Lower lobe of right lung (tissue), 2 donors: ENCODE measurements at regions not wholly inside any gene's neighbourhood (a gene's known extent, or its start where the extent isn't known, plus 50 kb on each side); places are given as distances from the start of the nearest gene placed in this dataset.

ENCODE experiments used
- ATAC-seq, 2 donors: fragments of 200-7000 bp; cut with Tn5 transposase; one replicate each; pipeline ENCODE4 v1.9.1; 2020 to 2022; ENCODE audit warnings: mild to moderate bottlenecking in 2 of 2, moderate library complexity in 2 of 2
- DNase-seq: peaks from one replicate; pipeline ENCODE4 v3.0.0-alpha.2; 2020
- H3K27ac ChIP-seq: fragments of 200-600 bp; one replicate; pipeline ENCODE4 v1.8.0; 2022
- H3K27me3 ChIP-seq: fragments of 200-600 bp; one replicate; pipeline ENCODE4 v1.8.0; 2022; ENCODE audit warnings: low read depth
- H3K36me3 ChIP-seq: fragments of 200-600 bp; one replicate; pipeline ENCODE4 v1.8.0; 2022; ENCODE audit warnings: mild to moderate bottlenecking
- H3K4me1 ChIP-seq: fragments of 200-600 bp; one replicate; pipeline ENCODE4 v1.8.0; 2022
- H3K4me3 ChIP-seq: fragments of 200-600 bp; one replicate; pipeline ENCODE4 v1.8.0; 2022; ENCODE audit warnings: mild to moderate bottlenecking
- H3K9me3 ChIP-seq: fragments of 200-600 bp; one replicate; pipeline ENCODE4 v1.8.0; 2022
- intact Hi-C: fragments of 100-400 bp; cut with DNase I; formaldehyde crosslinking; loops from one replicate; pipeline ENCODE4 v1.11.0; 2022
- TF ChIP-seq, protein P1 (sequence below): fragments of 200-600 bp; IDR thresholded peaks from one replicate; pipeline ENCODE4 v1.8.0; 2022; ENCODE audit warnings: antibody characterized with exemption, mild to moderate bottlenecking
- donor health status: DM: no; HTN: yes; CAD: no; lungs with severe emphysema.

DNA sequence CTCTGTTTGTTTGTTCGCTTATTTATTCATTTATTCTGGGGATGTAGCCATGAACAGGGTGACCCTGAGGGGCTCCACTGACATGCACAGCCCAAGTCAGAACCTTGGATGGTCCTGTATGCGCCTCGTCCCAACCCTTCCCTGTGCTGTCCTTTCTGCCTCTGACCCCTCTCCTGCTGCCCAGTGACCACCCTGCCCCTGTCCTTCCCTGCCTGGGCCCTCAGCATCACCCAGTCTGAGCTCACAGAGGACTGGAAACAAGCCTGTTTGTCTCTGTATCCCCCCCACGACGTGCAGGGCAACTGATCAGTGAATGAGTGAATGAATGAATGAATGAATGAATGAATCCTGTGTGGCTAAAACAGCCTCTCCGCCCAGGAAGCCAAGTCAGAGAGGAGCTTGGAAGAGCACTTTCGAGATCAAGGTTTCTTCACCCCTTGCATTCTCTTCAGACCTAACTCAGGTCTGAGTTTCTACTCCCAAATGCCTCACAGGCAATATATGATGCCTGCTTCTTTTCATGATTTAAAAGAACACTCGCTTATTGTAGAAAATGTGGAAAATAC is 157.7 kb downstream of the SMAD6 start:
- ATAC-seq (no peak), DNase-seq (no peak)
- Histone ChIP-seq H3K4me3 (no peak overlapping the region), H3K9me3 (no peaks in the 10 kb centered on the region), H3K27ac (no peak overlapping the region), H3K36me3 (no peaks in the 10 kb centered on the region), H3K27me3 (no peaks in the 10 kb centered on the region), H3K4me1 (peaks cover 5% of the 10 kb centered on the region)
- intact Hi-C loops = loop anchor here (10.0 kb wide), 1 partner anchor 65 kb away; no protein-coding TSS in a partner anchor
- TF ChIP-seq, protein P1, sequence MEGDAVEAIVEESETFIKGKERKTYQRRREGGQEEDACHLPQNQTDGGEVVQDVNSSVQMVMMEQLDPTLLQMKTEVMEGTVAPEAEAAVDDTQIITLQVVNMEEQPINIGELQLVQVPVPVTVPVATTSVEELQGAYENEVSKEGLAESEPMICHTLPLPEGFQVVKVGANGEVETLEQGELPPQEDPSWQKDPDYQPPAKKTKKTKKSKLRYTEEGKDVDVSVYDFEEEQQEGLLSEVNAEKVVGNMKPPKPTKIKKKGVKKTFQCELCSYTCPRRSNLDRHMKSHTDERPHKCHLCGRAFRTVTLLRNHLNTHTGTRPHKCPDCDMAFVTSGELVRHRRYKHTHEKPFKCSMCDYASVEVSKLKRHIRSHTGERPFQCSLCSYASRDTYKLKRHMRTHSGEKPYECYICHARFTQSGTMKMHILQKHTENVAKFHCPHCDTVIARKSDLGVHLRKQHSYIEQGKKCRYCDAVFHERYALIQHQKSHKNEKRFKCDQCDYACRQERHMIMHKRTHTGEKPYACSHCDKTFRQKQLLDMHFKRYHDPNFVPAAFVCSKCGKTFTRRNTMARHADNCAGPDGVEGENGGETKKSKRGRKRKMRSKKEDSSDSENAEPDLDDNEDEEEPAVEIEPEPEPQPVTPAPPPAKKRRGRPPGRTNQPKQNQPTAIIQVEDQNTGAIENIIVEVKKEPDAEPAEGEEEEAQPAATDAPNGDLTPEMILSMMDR = no peak

DNA sequence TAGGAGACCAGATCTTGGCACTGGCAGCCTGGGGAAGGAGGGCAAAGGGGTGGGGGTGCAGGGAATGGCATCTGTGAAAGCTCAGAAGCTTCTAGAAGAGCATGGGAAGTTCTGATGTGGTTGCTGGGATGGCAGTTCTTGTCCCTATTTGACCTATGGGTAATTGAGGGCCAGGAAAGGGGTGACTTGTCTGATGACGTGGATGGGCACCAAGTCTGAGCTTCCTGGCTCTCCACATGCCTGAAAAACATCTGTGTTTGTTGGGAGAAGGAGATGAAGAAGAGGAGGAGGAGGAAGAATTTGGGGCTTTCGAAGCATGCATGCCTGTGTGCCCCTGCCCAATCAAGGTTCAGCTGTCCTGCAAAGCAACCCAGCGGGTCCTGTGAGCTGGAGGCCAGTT is 158.8 kb downstream of the SMAD6 start:
- no peaks in the 10 kb centered on the region for H3K36me3 ChIP-seq
- no peak overlapping the region for H3K27ac ChIP-seq
- no peaks in the 10 kb centered on the region for H3K9me3 ChIP-seq
- TF ChIP-seq, protein P1 = no peak
- H3K27me3 ChIP-seq = no peaks in the 10 kb centered on the region
- DNase-seq (no peak), ATAC-seq (no peak)
- H3K4me3 ChIP-seq = no peak overlapping the region
- H3K4me1 ChIP-seq = peaks cover 8% of the 10 kb centered on the region
- intact Hi-C loops = no loop called here

DNA sequence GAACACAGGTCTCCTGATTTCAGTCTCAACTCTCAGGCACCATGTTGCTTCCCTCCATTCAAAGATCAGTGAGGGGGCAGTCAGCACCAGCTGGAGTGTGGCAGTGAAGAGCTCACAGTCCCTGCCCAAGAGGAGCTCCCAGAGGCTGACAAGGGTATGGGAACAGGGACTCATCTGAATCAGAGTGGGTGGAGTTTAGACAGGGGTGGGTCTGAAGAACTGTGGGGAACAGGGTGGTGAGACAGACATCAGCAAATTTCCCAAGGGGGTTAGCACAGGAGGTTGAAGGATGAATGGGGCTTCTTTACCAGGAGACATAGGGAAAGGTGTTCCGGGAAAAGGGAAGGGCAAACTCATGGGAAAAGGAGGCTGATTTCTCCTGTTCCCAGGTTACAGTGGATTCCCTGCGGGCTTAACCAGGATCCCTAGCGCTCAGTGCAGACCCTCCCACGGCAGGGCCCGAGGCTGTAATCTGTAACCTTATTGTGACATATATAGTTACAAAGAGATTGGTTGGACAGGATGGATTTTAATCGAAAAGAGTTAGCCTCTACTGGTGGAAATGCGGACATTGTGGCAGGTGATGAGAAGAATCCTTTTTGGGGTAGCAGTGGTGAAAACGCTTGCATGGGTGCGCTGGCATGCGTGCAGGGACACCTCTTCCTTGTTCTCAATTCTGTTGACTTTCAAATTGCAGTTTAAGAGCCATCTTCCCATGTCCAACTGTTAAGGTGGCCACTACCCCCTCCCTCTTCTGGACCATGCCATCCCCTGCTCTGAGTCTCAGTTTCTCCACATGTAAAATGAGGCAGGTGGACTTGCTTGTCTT is 160.3 kb downstream of the SMAD6 start:
- Histone ChIP-seq H3K27me3 (no peaks in the 10 kb centered on the region), H3K27ac (no peak overlapping the region), H3K9me3 (no peaks in the 10 kb centered on the region), H3K4me1 (peaks cover 10% of the 10 kb centered on the region), H3K36me3 (no peaks in the 10 kb centered on the region), H3K4me3 (no peak overlapping the region)
- ATAC-seq (no peak), DNase-seq (no peak)
- TF ChIP-seq, protein P1 = no peak
- intact Hi-C loops = no loop called here

DNA sequence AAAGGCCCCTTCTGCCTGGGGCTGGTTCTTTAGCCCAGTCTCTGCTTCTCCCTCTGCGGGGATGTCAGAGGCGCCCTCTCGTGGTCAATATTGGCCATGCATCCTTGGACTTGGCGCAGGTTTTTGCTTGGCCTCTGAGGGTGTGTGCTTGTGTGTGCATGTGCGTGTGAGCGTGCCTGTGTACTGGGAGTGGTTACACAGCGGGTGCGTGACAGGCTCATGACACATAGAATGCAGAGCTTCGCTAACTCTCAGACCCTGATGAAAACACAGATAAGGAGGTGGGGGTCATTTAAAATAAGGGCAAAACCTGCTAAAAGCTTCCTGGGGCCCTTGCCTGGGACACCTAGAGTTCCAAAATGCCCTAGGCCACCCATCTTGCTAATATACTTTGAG is 160.9 kb downstream of the SMAD6 start:
- Histone ChIP-seq H3K4me1 (peaks cover 10% of the 10 kb centered on the region), H3K36me3 (no peaks in the 10 kb centered on the region), H3K27me3 (no peaks in the 10 kb centered on the region), H3K4me3 (no peak overlapping the region), H3K27ac (no peak overlapping the region), H3K9me3 (no peaks in the 10 kb centered on the region)
- TF ChIP-seq, protein P1 = peak; percentile 94
- ATAC-seq (peak; percentile 89), DNase-seq (peak; percentile 82)
- intact Hi-C loops = no loop called here

DNA sequence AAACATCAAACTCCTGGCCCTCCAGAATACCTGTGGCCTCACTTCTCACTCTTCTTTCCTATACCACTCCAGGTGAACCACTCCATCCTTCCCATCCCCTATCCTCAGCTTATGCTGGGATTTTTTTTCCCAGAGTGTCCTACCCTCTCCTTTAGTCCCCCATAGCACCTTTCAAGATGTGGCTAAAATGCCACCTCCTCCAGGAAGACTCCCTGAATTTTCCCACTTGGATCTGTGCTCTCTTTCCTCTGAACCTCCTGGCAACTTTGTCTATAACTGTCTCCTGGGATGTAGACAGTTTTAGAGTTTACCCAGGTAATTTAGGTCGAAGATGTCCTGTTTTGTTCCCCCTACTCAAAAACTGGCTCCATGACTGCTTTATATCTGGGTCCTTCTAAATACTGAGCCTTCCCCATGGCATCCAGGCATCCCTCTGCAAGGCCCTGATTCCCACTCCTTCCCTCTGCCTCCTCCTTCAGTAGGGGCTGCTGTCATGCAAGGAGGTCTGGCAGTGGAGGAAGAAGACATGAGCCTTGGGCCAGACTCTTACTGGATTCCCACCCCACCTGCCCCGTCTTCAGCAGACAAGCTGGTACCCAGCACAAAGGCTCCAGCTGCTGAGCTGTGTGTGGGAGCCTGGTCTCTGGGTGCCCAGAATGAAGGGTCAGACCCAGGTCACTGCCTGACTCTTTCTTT is 161.5 kb downstream of the SMAD6 start:
- intact Hi-C loops = no loop called here
- Histone ChIP-seq H3K4me1 (peaks cover 10% of the 10 kb centered on the region), H3K9me3 (no peaks in the 10 kb centered on the region), H3K4me3 (no peak overlapping the region), H3K27ac (no peak overlapping the region), H3K27me3 (no peaks in the 10 kb centered on the region), H3K36me3 (no peaks in the 10 kb centered on the region)
- no peak for DNase-seq
- no peak for ATAC-seq
- TF ChIP-seq, protein P1 = no peak
